IPS-18a (cell line): ENCODE measurements at regions not wholly inside any gene's neighbourhood (a gene's known extent, or its start where the extent isn't known, plus 50 kb on each side); places are given as distances from the start of the nearest gene placed in this dataset.
A peak's percentile ranks its signal among the peaks of the same experiment; 100 is the strongest.

Experiments used
- H3K27ac ChIP-seq: one replicate; pipeline ENCODE4 v1.5.1; 2013; ENCODE audit warnings: low read length
- H3K27me3 ChIP-seq: one replicate; pipeline ENCODE4 v1.6.1; 2013; ENCODE audit warnings: mild to moderate bottlenecking, low read length; ENCODE audit not compliant: control insufficient read depth, insufficient read depth
- H3K36me3 ChIP-seq: one replicate; pipeline ENCODE4 v1.6.1; 2013; ENCODE audit warnings: low read depth, low read length; ENCODE audit not compliant: control insufficient read depth
- H3K4me1 ChIP-seq: one replicate; pipeline ENCODE4 v1.6.1; 2013; ENCODE audit warnings: low read depth, low read length; ENCODE audit not compliant: control insufficient read depth
- H3K4me3 ChIP-seq: one replicate; pipeline ENCODE4 v1.5.1; 2013; ENCODE audit warnings: low read length
- H3K9ac ChIP-seq: one replicate; pipeline ENCODE4 v1.6.1; 2013; ENCODE audit warnings: mild to moderate bottlenecking, low read length, moderate library complexity
- H3K9me3 ChIP-seq: one replicate; pipeline ENCODE4 v1.6.1; 2013; ENCODE audit warnings: low read depth, low read length; ENCODE audit not compliant: control insufficient read depth

DNA sequence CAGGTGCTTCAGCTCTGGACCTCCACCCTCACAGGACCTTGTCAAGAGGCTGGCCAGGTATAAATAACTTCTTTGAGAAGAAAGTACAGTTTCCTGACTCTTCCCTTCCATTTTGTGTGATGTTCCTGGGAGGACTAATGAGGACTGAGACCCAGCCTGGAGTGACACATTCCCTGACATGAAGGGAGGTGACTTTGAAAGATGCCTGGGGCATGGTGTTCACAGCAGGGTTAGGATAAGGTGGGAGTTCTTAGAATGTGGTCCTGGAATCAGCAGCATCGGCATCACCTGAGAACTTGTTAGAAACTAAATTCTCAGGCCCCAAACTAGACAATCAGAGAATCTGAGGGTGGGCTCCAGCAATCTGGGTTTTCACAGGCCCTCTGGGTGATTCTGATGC, 224.9 kb upstream of the BOD1L1 start:
- H3K36me3 ChIP-seq = no peaks in the 10 kb centered on the region
- H3K4me1 ChIP-seq = no peaks in the 10 kb centered on the region
- no peak overlapping the region for H3K4me3 ChIP-seq
- no peaks in the 10 kb centered on the region for H3K27me3 ChIP-seq
- H3K9me3 ChIP-seq = no peaks in the 10 kb centered on the region
- H3K9ac ChIP-seq = no peak overlapping the region
- H3K27ac ChIP-seq = no peak overlapping the region

- Histone ChIP-seq H3K36me3 (no peaks in the 10 kb centered on the region), H3K4me1 (peaks cover 4% of the 10 kb centered on the region)
Measured at GRCh38 chr4:13856387-13856786, 228.9 kb upstream of the BOD1L1 start.

GRCh38 chr4:13857397-13857796, 229.9 kb upstream of the BOD1L1 start:
- no peaks in the 10 kb centered on the region for H3K36me3 ChIP-seq
- no peak overlapping the region for H3K9ac ChIP-seq
- peaks cover 4% of the 10 kb centered on the region for H3K4me1 ChIP-seq
- no peak overlapping the region for H3K4me3 ChIP-seq
- no peak overlapping the region for H3K27ac ChIP-seq
- H3K27me3 ChIP-seq = no peaks in the 10 kb centered on the region
- no peaks in the 10 kb centered on the region for H3K9me3 ChIP-seq

More at GRCh38 chr4:13856387-13856786, 228.9 kb upstream of the BOD1L1 start:
- Histone ChIP-seq H3K27ac (no peak overlapping the region), H3K9me3 (no peaks in the 10 kb centered on the region), H3K27me3 (no peaks in the 10 kb centered on the region), H3K9ac (no peak overlapping the region), H3K4me3 (no peak overlapping the region)

GRCh38 chr4:13857800-13858199, 230.3 kb upstream of the BOD1L1 start:
- no peak overlapping the region for H3K9ac ChIP-seq
- H3K27ac ChIP-seq = no peak overlapping the region
- H3K27me3 ChIP-seq = no peaks in the 10 kb centered on the region
- peaks cover 4% of the 10 kb centered on the region for H3K4me1 ChIP-seq
- H3K9me3 ChIP-seq = no peaks in the 10 kb centered on the region
- H3K36me3 ChIP-seq = no peaks in the 10 kb centered on the region
- H3K4me3 ChIP-seq = no peak overlapping the region

GRCh38 chr4:13859423-13859822, 231.9 kb upstream of the BOD1L1 start:
- Histone ChIP-seq H3K9ac (no peak overlapping the region), H3K27me3 (no peaks in the 10 kb centered on the region), H3K27ac (peak overlapping the region; percentile 39), H3K36me3 (no peaks in the 10 kb centered on the region), H3K4me3 (no peak overlapping the region), H3K4me1 (peaks cover 4% of the 10 kb centered on the region), H3K9me3 (no peaks in the 10 kb centered on the region)

GRCh38 chr4:13860126-13860525, 232.6 kb upstream of the BOD1L1 start:
- Histone ChIP-seq H3K4me3 (no peak overlapping the region), H3K36me3 (no peaks in the 10 kb centered on the region), H3K9me3 (no peaks in the 10 kb centered on the region), H3K4me1 (peaks cover 4% of the 10 kb centered on the region), H3K9ac (no peak overlapping the region), H3K27me3 (no peaks in the 10 kb centered on the region), H3K27ac (peak overlapping the region; percentile 39)

DNA sequence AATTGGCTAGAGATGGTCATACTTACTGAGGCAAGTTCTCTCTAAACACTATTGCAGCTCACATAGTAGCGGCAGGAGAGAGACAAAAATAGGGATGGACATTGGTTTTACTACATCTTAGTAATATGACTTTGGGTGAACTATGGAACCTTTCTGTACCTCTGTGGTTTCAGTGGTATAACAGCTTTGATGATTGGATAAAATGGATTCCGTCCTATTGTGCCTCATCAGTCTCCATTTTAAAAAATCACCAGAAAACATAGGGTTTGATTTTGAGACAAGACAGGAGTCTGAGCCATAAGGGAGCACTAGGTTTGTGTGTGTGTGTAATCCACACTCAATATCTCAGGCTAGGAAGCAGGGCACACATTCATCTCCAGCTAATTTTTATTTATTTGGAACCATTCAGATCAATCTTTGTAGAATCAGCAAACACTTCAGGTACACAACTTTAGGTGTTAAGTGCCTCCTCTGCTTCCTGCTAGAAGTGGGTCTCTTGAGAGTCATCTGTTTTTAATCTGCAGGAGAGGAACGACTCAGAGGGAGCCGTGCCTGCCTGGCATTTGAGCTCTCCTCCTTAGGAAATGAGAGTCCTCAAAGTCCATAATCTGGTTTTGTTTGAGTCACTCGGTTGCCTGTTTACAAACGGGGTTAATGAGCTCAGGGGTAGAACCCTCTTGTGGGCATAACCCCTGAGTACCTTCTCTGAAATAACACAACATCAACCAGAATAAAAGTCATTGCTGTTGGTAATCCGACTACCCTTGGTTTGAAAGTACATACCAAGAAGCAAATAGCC, 238.5 kb upstream of the BOD1L1 start:
- H3K36me3 ChIP-seq = no peaks in the 10 kb centered on the region
- no peak overlapping the region for H3K27ac ChIP-seq
- H3K4me3 ChIP-seq = no peak overlapping the region
- no peaks in the 10 kb centered on the region for H3K27me3 ChIP-seq
- H3K9me3 ChIP-seq = no peaks in the 10 kb centered on the region
- H3K9ac ChIP-seq = no peak overlapping the region
- no peaks in the 10 kb centered on the region for H3K4me1 ChIP-seq

DNA sequence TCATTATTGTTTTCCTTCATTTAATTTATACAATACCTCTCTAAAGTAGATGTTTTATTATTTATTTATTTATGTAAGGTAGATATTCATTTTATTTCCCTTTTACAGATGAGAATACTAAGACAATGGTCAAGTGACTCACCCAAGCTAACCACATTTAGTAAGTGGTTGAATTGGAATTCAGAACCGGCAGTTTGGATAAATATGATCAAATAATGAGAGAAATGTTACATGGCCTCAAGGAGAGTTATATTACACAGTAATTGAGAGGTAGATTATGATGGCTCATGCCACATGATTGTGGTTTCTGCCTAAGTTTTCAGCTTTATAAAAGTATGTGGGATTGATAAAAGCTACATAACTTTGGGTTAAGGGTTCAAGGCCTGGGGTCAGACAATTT, 239.4 kb upstream of the BOD1L1 start:
- no peak overlapping the region for H3K27ac ChIP-seq
- H3K9me3 ChIP-seq = no peaks in the 10 kb centered on the region
- H3K36me3 ChIP-seq = no peaks in the 10 kb centered on the region
- H3K27me3 ChIP-seq = no peaks in the 10 kb centered on the region
- no peak overlapping the region for H3K4me3 ChIP-seq
- no peak overlapping the region for H3K9ac ChIP-seq
- H3K4me1 ChIP-seq = no peaks in the 10 kb centered on the region

- Histone ChIP-seq H3K36me3 (no peaks in the 10 kb centered on the region), H3K9ac (no peak overlapping the region), H3K27ac (no peak overlapping the region), H3K27me3 (no peaks in the 10 kb centered on the region), H3K4me1 (no peaks in the 10 kb centered on the region), H3K4me3 (no peak overlapping the region), H3K9me3 (no peaks in the 10 kb centered on the region)
Measured at GRCh38 chr4:13872155-13872554, 244.6 kb upstream of the BOD1L1 start.

DNA sequence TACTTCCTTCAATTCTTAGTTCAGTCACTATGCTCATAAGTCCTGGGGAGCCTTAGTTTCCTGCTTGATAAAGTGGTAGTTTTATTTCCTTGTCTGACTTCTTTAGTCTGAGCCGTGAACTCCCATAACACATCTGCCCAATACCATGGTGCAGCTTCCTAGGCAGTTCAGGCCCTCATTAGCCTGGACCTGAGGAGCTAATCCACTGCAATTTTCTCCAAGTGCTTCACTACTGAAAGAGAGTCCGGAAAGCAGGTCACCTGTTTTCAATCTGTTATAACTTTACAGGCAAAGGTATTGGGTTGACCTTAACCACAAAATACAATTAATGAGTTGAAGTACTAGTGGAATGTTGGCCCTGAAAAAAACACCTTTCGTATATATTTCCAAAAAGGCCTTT, 245.4 kb upstream of the BOD1L1 start:
- Histone ChIP-seq H3K27ac (no peak overlapping the region), H3K36me3 (no peaks in the 10 kb centered on the region)

GRCh38 chr4:13875181-13875580, 247.7 kb upstream of the BOD1L1 start:
- no peak overlapping the region for H3K27ac ChIP-seq
- H3K36me3 ChIP-seq = no peaks in the 10 kb centered on the region
- H3K9me3 ChIP-seq = no peaks in the 10 kb centered on the region
- no peak overlapping the region for H3K4me3 ChIP-seq
- H3K9ac ChIP-seq = no peak overlapping the region
- H3K27me3 ChIP-seq = no peaks in the 10 kb centered on the region
- H3K4me1 ChIP-seq = no peaks in the 10 kb centered on the region

More for the DNA sequence above, 245.4 kb upstream of the BOD1L1 start:
- Histone ChIP-seq H3K9me3 (no peaks in the 10 kb centered on the region), H3K4me1 (no peaks in the 10 kb centered on the region), H3K4me3 (no peak overlapping the region), H3K27me3 (no peaks in the 10 kb centered on the region), H3K9ac (no peak overlapping the region)

GRCh38 chr4:13876131-13876530, 248.6 kb upstream of the BOD1L1 start:
- H3K27ac ChIP-seq = no peak overlapping the region
- H3K36me3 ChIP-seq = no peaks in the 10 kb centered on the region
- no peaks in the 10 kb centered on the region for H3K4me1 ChIP-seq
- H3K9me3 ChIP-seq = no peaks in the 10 kb centered on the region
- no peak overlapping the region for H3K4me3 ChIP-seq
- no peak overlapping the region for H3K9ac ChIP-seq
- H3K27me3 ChIP-seq = no peaks in the 10 kb centered on the region
